ENCODE measurements at regions not wholly inside any gene's neighbourhood (a gene's known extent, or its start where the extent isn't known, plus 50 kb on each side); places are given as distances from the start of the nearest gene placed in this dataset.

DNA sequence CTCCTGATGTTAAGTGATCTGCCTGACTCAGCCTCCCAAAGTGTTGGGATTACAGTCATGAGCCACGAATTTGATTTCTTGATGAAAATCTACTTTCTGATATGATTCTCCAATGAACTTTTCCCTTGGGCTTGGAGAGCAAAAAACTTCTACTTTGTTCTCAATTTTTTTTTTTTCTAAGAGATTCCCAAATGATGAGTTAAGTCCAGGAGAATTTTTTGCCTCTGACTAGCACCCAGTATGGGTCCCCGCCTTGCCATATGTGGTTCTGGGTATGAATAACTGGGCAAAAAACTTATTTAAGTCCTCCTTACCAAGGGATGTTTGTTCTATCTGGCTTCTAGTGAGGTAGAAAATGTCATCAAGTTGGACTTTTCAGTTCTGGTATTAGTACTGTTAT is 147.9 kb upstream of the LYZL1 start:
- no peak for TF ChIP-seq EZH2 (IDR thresholded peaks at IDR 0.05; ENCODE audit: low read length)
- TF ChIP-seq, protein P1, sequence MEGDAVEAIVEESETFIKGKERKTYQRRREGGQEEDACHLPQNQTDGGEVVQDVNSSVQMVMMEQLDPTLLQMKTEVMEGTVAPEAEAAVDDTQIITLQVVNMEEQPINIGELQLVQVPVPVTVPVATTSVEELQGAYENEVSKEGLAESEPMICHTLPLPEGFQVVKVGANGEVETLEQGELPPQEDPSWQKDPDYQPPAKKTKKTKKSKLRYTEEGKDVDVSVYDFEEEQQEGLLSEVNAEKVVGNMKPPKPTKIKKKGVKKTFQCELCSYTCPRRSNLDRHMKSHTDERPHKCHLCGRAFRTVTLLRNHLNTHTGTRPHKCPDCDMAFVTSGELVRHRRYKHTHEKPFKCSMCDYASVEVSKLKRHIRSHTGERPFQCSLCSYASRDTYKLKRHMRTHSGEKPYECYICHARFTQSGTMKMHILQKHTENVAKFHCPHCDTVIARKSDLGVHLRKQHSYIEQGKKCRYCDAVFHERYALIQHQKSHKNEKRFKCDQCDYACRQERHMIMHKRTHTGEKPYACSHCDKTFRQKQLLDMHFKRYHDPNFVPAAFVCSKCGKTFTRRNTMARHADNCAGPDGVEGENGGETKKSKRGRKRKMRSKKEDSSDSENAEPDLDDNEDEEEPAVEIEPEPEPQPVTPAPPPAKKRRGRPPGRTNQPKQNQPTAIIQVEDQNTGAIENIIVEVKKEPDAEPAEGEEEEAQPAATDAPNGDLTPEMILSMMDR (optimal IDR thresholded peaks at IDR 0.05 in 1 of 3, IDR thresholded peaks at IDR 0.05 in 1 of 3, conservative IDR thresholded peaks at IDR 0.05 in 1 of 3; ENCODE audit: extremely low read depth in 1 of 3, insufficient read depth in 2 of 3, low read length in 3 of 3): no peak
